Bronchial epithelial cell (primary cell): ENCODE measurements at regions not wholly inside any gene's neighbourhood (a gene's known extent, or its start where the extent isn't known, plus 50 kb on each side); places are given as distances from the start of the nearest gene placed in this dataset.

Experiments used
- DNase-seq: peaks from one replicate; pipeline ENCODE4 v3.0.0-alpha.2; 2010; ENCODE audit warnings: low read depth
- FAIRE-seq: peaks from 2 replicates; lab custom pipeline; 2011; peaks lifted over from hg19 to GRCh38; lab: Jason Lieb, UNC
- H3K27me3 ChIP-seq: 2 replicates; pipeline ENCODE4 v1.5.1; 2011; ENCODE audit warnings: low read length; ENCODE audit not compliant: control insufficient read depth, insufficient read depth
- H3K36me3 ChIP-seq: 2 replicates; pipeline ENCODE4 v1.5.1; 2011; ENCODE audit warnings: low read length; ENCODE audit not compliant: control insufficient read depth, insufficient read depth
- H3K4me3 ChIP-seq: 2 replicates; pipeline ENCODE4 v1.5.1; 2011; ENCODE audit warnings: mild to moderate bottlenecking, low read depth, low read length, control low read depth
- TF ChIP-seq, protein P1 (sequence below): IDR thresholded peaks from 2 replicates; pipeline ENCODE4 v1.5.1; 2011; ENCODE audit warnings: mild to moderate bottlenecking, moderate library complexity, low read length, control low read depth, inconsistent platforms; ENCODE audit not compliant: insufficient read depth, severe bottlenecking

DNA sequence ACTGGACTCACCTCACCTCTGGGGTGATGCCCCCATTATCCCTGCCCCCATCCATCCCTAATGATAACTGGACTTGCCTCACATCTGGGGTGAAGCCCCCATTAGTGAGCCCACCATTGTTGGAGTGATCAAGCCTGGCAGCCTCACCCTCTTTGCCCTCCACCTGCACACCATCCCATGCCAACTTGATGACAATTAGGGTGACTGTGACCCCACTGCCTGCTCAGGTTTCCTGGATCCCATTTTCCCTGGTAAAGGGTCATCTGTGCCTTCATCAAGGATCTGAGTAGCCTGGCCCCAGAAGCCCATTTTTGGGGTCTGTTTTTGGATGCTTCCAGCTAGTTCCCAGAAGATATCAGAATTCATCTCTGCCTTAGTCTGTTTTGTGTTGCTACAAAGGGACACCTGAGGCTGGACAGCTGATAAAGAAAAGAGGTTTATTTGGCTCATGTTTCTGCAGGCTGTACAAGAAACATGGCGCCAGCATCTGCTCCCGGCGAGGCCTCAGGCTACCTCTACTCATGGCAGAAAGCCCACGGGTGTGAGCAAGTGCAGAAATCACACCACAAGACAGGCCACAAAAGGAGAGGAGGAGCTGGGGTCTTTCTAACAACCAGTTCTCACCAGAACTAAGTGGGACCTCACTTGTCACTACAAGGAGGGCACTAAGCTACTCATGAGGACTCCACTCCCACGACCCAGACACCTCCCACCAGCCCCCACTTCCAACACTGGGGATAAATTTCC, 196.4 kb upstream of the TWIST2 start:
- DNase-seq (no peak), FAIRE-seq (no peak)
- Histone ChIP-seq H3K36me3 (no peaks in the 10 kb centered on the region), H3K27me3 (no peaks in the 10 kb centered on the region), H3K4me3 (no peak overlapping the region)
- TF ChIP-seq, protein P1, sequence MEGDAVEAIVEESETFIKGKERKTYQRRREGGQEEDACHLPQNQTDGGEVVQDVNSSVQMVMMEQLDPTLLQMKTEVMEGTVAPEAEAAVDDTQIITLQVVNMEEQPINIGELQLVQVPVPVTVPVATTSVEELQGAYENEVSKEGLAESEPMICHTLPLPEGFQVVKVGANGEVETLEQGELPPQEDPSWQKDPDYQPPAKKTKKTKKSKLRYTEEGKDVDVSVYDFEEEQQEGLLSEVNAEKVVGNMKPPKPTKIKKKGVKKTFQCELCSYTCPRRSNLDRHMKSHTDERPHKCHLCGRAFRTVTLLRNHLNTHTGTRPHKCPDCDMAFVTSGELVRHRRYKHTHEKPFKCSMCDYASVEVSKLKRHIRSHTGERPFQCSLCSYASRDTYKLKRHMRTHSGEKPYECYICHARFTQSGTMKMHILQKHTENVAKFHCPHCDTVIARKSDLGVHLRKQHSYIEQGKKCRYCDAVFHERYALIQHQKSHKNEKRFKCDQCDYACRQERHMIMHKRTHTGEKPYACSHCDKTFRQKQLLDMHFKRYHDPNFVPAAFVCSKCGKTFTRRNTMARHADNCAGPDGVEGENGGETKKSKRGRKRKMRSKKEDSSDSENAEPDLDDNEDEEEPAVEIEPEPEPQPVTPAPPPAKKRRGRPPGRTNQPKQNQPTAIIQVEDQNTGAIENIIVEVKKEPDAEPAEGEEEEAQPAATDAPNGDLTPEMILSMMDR: no peak

DNA sequence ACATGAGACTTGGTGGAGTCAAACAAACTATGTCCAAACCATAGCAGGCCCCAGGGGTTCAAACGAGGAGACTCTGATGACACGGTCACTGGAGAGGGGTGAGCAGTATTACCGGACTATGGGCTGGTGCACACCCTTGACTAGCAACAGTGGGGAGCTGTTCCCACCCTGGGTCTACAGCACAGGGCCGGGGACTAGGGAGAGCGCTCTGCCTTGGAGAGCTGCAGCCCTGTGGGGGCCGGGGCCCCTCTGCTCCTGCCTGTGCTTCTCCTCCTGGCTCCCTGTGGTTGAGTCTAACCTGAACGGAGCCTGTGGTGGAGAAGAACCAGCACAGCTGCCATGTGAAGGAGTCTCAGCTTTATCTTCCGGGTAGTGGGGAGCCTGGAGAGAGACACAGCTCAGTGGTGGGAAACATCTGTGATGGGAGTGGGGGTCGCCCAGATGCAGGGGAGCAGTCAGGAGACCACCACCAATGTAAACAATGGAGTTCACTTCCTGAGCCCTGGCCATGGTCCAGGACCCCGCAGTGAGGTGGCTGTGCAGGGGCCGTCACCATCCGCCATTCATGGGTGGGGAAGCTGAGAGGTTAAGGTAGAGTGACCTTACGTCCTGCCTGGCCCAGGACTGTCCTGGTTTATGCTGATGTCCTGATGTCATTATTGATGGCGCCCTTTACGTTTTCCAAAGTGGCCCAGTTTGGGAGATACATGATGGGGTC, 195.7 kb upstream of the TWIST2 start:
- Histone ChIP-seq H3K36me3 (no peaks in the 10 kb centered on the region), H3K27me3 (no peaks in the 10 kb centered on the region), H3K4me3 (no peak overlapping the region)
- TF ChIP-seq, protein P1: no peak
- DNase-seq (no peak), FAIRE-seq (no peak)

DNA sequence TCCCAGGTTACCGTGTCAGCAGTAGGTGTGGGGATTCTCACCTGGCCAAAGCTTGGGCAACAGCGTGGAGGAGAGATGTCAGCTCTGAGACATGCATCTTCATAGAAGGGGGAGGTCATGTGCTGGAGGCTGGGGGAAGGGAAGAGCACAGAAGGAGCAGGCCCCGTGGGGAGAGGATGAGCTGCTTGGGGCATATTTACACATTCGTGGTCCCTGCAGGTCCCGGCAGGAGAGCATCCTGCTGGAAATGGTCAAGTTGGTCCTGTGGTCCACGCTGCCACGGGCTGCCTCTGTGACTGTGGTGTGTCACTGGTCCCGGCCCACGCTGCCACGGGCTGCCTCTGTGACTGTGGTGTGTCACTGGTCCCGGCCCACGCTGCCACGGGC, 195.1 kb upstream of the TWIST2 start:
- DNase-seq (no peak), FAIRE-seq (no peak)
- Histone ChIP-seq H3K4me3 (no peak overlapping the region), H3K27me3 (no peaks in the 10 kb centered on the region), H3K36me3 (no peaks in the 10 kb centered on the region)
- TF ChIP-seq, protein P1: no peak

DNA sequence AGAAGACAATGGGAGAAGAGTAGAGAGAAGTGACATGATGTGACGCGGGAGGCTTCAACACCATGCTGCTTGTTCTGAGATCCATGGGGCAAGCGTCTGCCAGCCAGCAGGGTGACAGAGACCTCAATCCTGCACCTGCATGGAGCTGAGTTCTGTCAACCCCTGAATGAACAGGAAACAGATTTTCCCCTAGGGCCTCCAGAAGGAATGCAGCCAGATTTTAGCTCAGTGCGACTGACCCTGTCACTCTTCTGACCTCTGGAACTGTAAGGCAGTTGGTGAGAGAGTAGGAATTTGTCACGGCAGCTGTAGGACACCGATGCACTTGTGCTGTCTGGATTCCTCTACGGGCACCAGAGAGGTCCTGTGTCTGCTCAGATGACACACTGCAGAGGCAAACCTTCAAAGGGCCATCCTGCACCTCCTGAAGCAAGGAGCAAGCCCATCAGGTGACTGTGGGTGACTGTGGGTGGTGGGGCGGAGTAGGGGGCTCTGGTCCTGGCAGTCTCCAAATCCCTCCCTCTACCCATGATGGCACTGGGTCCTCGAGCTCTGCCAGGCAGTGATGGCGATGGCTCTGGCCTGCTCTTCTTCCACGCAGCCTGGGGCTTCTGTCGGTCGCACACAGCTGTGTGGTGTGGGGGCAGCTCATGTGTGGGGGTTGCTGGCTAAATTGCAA, 194.3 kb upstream of the TWIST2 start:
- Histone ChIP-seq H3K27me3 (no peaks in the 10 kb centered on the region), H3K4me3 (no peak overlapping the region), H3K36me3 (no peaks in the 10 kb centered on the region)
- no peak for FAIRE-seq
- no peak for DNase-seq
- TF ChIP-seq, protein P1: no peak

DNA sequence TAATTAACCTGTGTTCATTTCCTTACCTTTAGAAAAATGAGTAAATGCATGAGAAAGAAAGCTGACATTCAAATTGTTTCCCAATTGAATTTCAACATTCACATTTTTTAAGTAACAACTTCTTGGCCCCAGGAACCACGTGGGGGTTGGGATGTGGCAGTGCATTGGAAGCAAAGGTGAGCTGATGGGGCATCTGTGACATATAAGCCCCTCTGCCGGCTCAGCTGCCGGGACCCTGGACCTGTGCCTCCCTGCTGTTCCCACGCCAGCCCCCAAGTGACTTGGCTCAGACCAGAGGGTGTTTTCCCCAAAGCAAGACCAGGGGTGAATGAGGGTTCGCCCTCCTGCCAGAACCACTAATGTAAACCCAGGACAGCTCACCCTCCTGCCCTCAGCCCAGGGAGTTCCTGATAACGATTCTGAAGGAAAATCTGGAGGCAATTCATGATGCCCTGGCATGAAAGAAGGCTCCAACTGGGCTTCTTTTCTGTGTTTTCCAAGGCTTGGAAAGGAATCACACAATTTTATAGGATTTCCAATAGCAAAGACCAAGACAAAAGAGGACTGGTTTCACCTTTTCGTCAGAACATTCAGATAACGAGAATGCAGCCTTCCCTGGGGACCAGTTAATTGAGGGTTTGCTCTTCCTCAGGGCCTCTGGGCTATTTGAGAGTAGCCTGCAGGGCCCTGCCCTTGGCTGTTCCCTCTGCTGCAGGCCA, 193.2 kb upstream of the TWIST2 start:
- DNase-seq (no peak), FAIRE-seq (no peak)
- Histone ChIP-seq H3K36me3 (no peaks in the 10 kb centered on the region), H3K4me3 (no peak overlapping the region), H3K27me3 (no peaks in the 10 kb centered on the region)
- TF ChIP-seq, protein P1: no peak
